DMS53 (cell line): ENCODE measurements at regions not wholly inside any gene's neighbourhood (a gene's known extent, or its start where the extent isn't known, plus 50 kb on each side); places are given as distances from the start of the nearest gene placed in this dataset.

Experiments
- DNase-seq: peaks from one replicate; lab custom pipeline; 2025; lab: John Stamatoyannopoulos, UW

GRCh38 chr2:51237626-51238271 is 205.8 kb upstream of the NRXN1 start:
- no peak for DNase-seq

- no peak for DNase-seq
Observed at GRCh38 chr2:51232027-51232426, 200.1 kb upstream of the NRXN1 start.

GRCh38 chr2:51231071-51231470 is 199.1 kb upstream of the NRXN1 start:
- no peak for DNase-seq

GRCh38 chr2:51225377-51225776 is 193.4 kb upstream of the NRXN1 start:
- peak; percentile 35 for DNase-seq

GRCh38 chr2:51224790-51225189 is 192.9 kb upstream of the NRXN1 start:
- no peak for DNase-seq

GRCh38 chr2:51222106-51222505 is 190.2 kb upstream of the NRXN1 start:
- DNase-seq: no peak

GRCh38 chr2:51220606-51221005 is 188.7 kb upstream of the NRXN1 start:
- DNase-seq: no peak

GRCh38 chr2:51220080-51220479 is 188.1 kb upstream of the NRXN1 start:
- no peak for DNase-seq

GRCh38 chr2:51219468-51219867 is 187.5 kb upstream of the NRXN1 start:
- DNase-seq: no peak

GRCh38 chr2:51218047-51218446 is 186.1 kb upstream of the NRXN1 start:
- no peak for DNase-seq

GRCh38 chr2:51213826-51214225 is 181.9 kb upstream of the NRXN1 start:
- no peak for DNase-seq

GRCh38 chr2:51212374-51212773 is 180.4 kb upstream of the NRXN1 start:
- no peak for DNase-seq

GRCh38 chr2:51208521-51208920 is 176.6 kb upstream of the NRXN1 start:
- DNase-seq: no peak

GRCh38 chr2:51201295-51201694 is 169.4 kb upstream of the NRXN1 start:
- no peak for DNase-seq

GRCh38 chr2:51194656-51195055 is 162.7 kb upstream of the NRXN1 start:
- DNase-seq: no peak

GRCh38 chr2:51170273-51170672 is 138.3 kb upstream of the NRXN1 start:
- DNase-seq: no peak

- DNase-seq: peak; percentile 26
Observed at GRCh38 chr2:51165534-51166260, 133.8 kb upstream of the NRXN1 start.

GRCh38 chr2:51158251-51158650 is 126.3 kb upstream of the NRXN1 start:
- DNase-seq: peak; percentile 58

GRCh38 chr2:51153236-51153635 is 121.3 kb upstream of the NRXN1 start:
- no peak for DNase-seq

GRCh38 chr2:51151490-51152140 is 119.7 kb upstream of the NRXN1 start:
- no peak for DNase-seq

- DNase-seq: no peak
Observed at GRCh38 chr2:51149725-51150124, 117.8 kb upstream of the NRXN1 start.

- DNase-seq: no peak
Observed at GRCh38 chr2:51145761-51146160, 113.8 kb upstream of the NRXN1 start.

GRCh38 chr2:51120754-51121280 is 88.9 kb upstream of the NRXN1 start:
- peak; percentile 74 for DNase-seq
